ENCODE measurements at regions not wholly inside any gene's neighbourhood (a gene's known extent, or its start where the extent isn't known, plus 50 kb on each side); places are given as distances from the start of the nearest gene placed in this dataset.

DNA sequence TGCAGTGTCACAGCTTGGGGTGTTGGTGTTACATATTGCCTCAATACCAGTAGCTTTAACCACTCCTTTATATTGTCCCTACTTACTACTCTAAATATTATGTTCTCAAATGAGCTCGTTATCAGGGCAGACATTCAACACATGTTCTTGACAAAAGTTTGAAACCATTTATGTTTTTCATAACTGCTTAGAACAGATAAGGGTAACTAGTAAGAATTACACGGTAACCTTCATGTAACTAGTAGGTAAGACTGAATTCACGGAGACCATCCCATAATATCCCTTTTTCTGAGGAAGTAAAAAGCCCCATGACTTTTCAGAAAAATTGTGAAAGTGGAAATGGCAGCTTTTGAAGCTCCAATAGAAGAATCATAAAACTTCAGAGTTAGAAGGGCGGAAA lies 59.6 kb upstream of the CENPW start (continued):
- no peak for TF ChIP-seq CBX5 (IDR thresholded peaks at IDR 0.05; ENCODE audit: low read depth, low read length)
- TF ChIP-seq RXRA (IDR thresholded peaks at IDR 0.05; ENCODE audit: insufficient read depth, low read depth, low read length), result no peak
- no peak for TF ChIP-seq HDAC6 (IDR thresholded peaks at IDR 0.05; ENCODE audit: low read depth, low read length)
- no peak for TF ChIP-seq POU5F1 (IDR thresholded peaks at IDR 0.05; ENCODE audit: low read depth, low read length)
- no peak for TF ChIP-seq CBX8 (IDR thresholded peaks at IDR 0.05; ENCODE audit: borderline replicate concordance, low read depth, low read length)
- no peak for TF ChIP-seq ASH2L (IDR thresholded peaks at IDR 0.05; ENCODE audit: low read length)

Data from H1 (cell line).